CD14-positive monocyte (primary cell): ENCODE measurements at regions not wholly inside any gene's neighbourhood (a gene's known extent, or its start where the extent isn't known, plus 50 kb on each side); places are given as distances from the start of the nearest gene placed in this dataset.

Experiments used
- DNase-seq, 3 donors: peaks; one replicate each; pipeline ENCODE4 v3.0.0-alpha.2; 2011 to 2022
- H2AFZ ChIP-seq: 2 replicates; pipeline ENCODE4 v1.6.0; 2012; ENCODE audit warnings: mild to moderate bottlenecking, low read depth, low read length, inconsistent platforms; ENCODE audit not compliant: insufficient read depth, poor library complexity, severe bottlenecking
- H3K27ac ChIP-seq, 2 donors: 1 replicate in 1 of 2; 2 replicates in 1 of 2; pipeline ENCODE4 v1.5.1; 2012 to 2013; ENCODE audit warnings: low read length in 2 of 2, control low read depth in 1 of 2, inconsistent platforms in 1 of 2, low read depth in 1 of 2, mild to moderate bottlenecking in 1 of 2
- H3K27me3 ChIP-seq, 2 donors: one replicate each; pipeline versions ENCODE4 v1.6.0 to v1.6.1; 2011 to 2013; ENCODE audit warnings: low read length in 2 of 2; ENCODE audit not compliant: control insufficient read depth in 2 of 2, insufficient read depth in 2 of 2
- H3K36me3 ChIP-seq, 2 donors: replicated peaks in 1 of 2; 1 replicate in 1 of 2; 2 replicates in 1 of 2; pipeline versions ENCODE4 v1.5.1 to v1.6.1; 2012 to 2013; ENCODE audit warnings: low read length in 2 of 2, control low read depth in 1 of 2, inconsistent platforms in 1 of 2, mild to moderate bottlenecking in 1 of 2; ENCODE audit not compliant: insufficient read depth in 2 of 2, control insufficient read depth in 1 of 2
- H3K4me1 ChIP-seq, 2 donors: 1 replicate in 1 of 2; 2 replicates in 1 of 2; pipeline versions ENCODE4 v1.5.1 to v1.6.1; 2012 to 2013; ENCODE audit warnings: low read length in 2 of 2, control low read depth in 1 of 2, inconsistent platforms in 1 of 2, mild to moderate bottlenecking in 1 of 2, moderate library complexity in 1 of 2; ENCODE audit not compliant: insufficient read depth in 2 of 2, control insufficient read depth in 1 of 2
- H3K4me2 ChIP-seq: replicated peaks from 2 replicates; pipeline ENCODE3; 2012; ENCODE audit warnings: low read length, moderate library complexity, mild to moderate bottlenecking; ENCODE audit not compliant: poor library complexity, severe bottlenecking; ENCODE audit errors: extremely low read depth
- H3K4me3 ChIP-seq, 3 experiments: fragments of 200-600 bp in 1 of 3; sonication (generic) in 1 of 3; replicated peaks in 1 of 3; 1 replicate in 2 of 3; 2 replicates in 1 of 3; pipeline ENCODE4 v1.5.1; 2011 to 2013; ENCODE audit warnings: low read length in 3 of 3, mild to moderate bottlenecking in 3 of 3, control low read depth in 2 of 3, low read depth in 2 of 3, inconsistent platforms in 1 of 3, moderate library complexity in 1 of 3
- H3K79me2 ChIP-seq: 2 replicates; pipeline ENCODE4 v1.6.0; 2012; ENCODE audit warnings: mild to moderate bottlenecking, control low read depth, inconsistent platforms, low read length, moderate library complexity; ENCODE audit not compliant: insufficient read depth
- H3K9ac ChIP-seq: 2 replicates; pipeline ENCODE4 v1.6.0; 2017; ENCODE audit warnings: low read length, mild to moderate bottlenecking; ENCODE audit not compliant: insufficient read depth, poor library complexity, severe bottlenecking
- H3K9me3 ChIP-seq, 2 donors: replicated peaks in 1 of 2; 1 replicate in 1 of 2; 2 replicates in 1 of 2; pipeline versions ENCODE4 v1.5.1 to v1.6.1; 2012 to 2013; ENCODE audit warnings: low read length in 2 of 2, control low read depth in 1 of 2; ENCODE audit not compliant: control insufficient read depth in 1 of 2, insufficient read depth in 1 of 2
- H4K20me1 ChIP-seq: 2 replicates; pipeline ENCODE4 v1.6.0; 2012; ENCODE audit warnings: mild to moderate bottlenecking, low read length, control low read depth, moderate library complexity; ENCODE audit not compliant: insufficient read depth
- H3K27ac Mint-ChIP-seq, 7 donors: one replicate each; pipeline ENCODE4 v1.8.0; 2020; ENCODE audit warnings: mild to moderate bottlenecking in 7 of 7, mixed read lengths in 7 of 7, moderate library complexity in 6 of 7, inconsistent platforms in 2 of 7
- H3K27me3 Mint-ChIP-seq, 3 donors: one replicate each; pipeline ENCODE4 v1.8.0; 2021 to 2022; ENCODE audit warnings: low read depth in 3 of 3, mild to moderate bottlenecking in 3 of 3, mixed read lengths in 3 of 3, moderate library complexity in 3 of 3, inconsistent platforms in 1 of 3
- H3K36me3 Mint-ChIP-seq, 2 donors: one replicate each; pipeline ENCODE4 v1.8.0; 2020; ENCODE audit warnings: mixed read lengths in 2 of 2, inconsistent platforms in 1 of 2, mild to moderate bottlenecking in 1 of 2
- H3K4me1 Mint-ChIP-seq: one replicate; pipeline ENCODE4 v1.8.0; 2020; ENCODE audit warnings: mild to moderate bottlenecking, mixed read lengths
- H3K4me3 Mint-ChIP-seq, 2 donors: one replicate each; pipeline ENCODE4 v1.8.0; 2020; ENCODE audit warnings: mild to moderate bottlenecking in 2 of 2, mixed read lengths in 2 of 2, moderate library complexity in 1 of 2
- H3K9me3 Mint-ChIP-seq, 7 donors: one replicate each; pipeline ENCODE4 v1.8.0; 2020 to 2022; ENCODE audit warnings: mixed read lengths in 7 of 7, mild to moderate bottlenecking in 6 of 7, moderate library complexity in 6 of 7, inconsistent platforms in 2 of 7
- CTCF ChIP-seq: fragments of 200-600 bp; IDR thresholded peaks from one replicate; pipeline ENCODE4 v1.8.0; 2022; ENCODE audit warnings: antibody characterized with exemption, mild to moderate bottlenecking
- WGBS: methylation state at CpG from one replicate; pipeline ENCODE4 v1.1.5; 2013; ENCODE audit warnings: missing lambda C conversion rate; ENCODE audit not compliant: insufficient coverage; 5-methylcytosine and 5-hydroxymethylcytosine counted together
- intact Hi-C, 2 donors: fragments of 100-400 bp; cut with micrococcal nuclease; formaldehyde crosslinking; loops; one replicate each; pipeline versions ENCODE4 v1.15.0 to v1.15.1; 2023

- no peaks in the 10 kb centered on the region for H4K20me1 ChIP-seq
- intact Hi-C loops = no loop called here
- H3K27me3 ChIP-seq = no peaks in the 10 kb centered on the region
- H3K4me1 Mint-ChIP-seq = no peaks in the 10 kb centered on the region
- no peak overlapping the region for H3K9ac ChIP-seq
- no peak for TF ChIP-seq CTCF
- peaks cover 0 to 3% (median 2%) of the 10 kb centered on the region in 3 donors for H3K27me3 Mint-ChIP-seq
- DNase-seq = no peak
- H3K36me3 ChIP-seq = no peaks in the 10 kb centered on the region
- no peak overlapping the region for H3K27ac Mint-ChIP-seq
- no peak overlapping the region for H3K27ac ChIP-seq
- H3K36me3 Mint-ChIP-seq = no peaks in the 10 kb centered on the region
- H3K4me3 Mint-ChIP-seq = no peak overlapping the region
- 82% methylated on average over 7 of the region's 10 CpGs for WGBS
- no peaks in the 10 kb centered on the region for H3K79me2 ChIP-seq
- no peak overlapping the region for H3K4me2 ChIP-seq
- peaks cover 0 to 3% (median 2%) of the 10 kb centered on the region in 7 donors for H3K9me3 Mint-ChIP-seq
- H3K4me1 ChIP-seq = no peaks in the 10 kb centered on the region
- H2AFZ ChIP-seq = no peak overlapping the region
- no peaks in the 10 kb centered on the region for H3K9me3 ChIP-seq
- no peak overlapping the region for H3K4me3 ChIP-seq
Measured at GRCh38 chr2:129443865-129444739, 535.4 kb upstream of the RAB6C start.

GRCh38 chr2:129444751-129445150, 534.7 kb upstream of the RAB6C start:
- Histone ChIP-seq H3K9ac (no peak overlapping the region), H4K20me1 (no peaks in the 10 kb centered on the region), H3K79me2 (no peaks in the 10 kb centered on the region), H3K4me3 (no peak overlapping the region), H3K27ac (no peak overlapping the region), H2AFZ (no peak overlapping the region), H3K4me1 (no peaks in the 10 kb centered on the region), H3K9me3 (no peaks in the 10 kb centered on the region), H3K27me3 (no peaks in the 10 kb centered on the region), H3K4me2 (no peak overlapping the region), H3K36me3 (no peaks in the 10 kb centered on the region)
- Mint-ChIP-seq H3K27me3 (peaks cover 0 to 3% (median 2%) of the 10 kb centered on the region in 3 donors), H3K9me3 (peaks cover 0 to 3% (median 2%) of the 10 kb centered on the region in 7 donors), H3K4me3 (no peak overlapping the region), H3K36me3 (no peaks in the 10 kb centered on the region), H3K4me1 (no peaks in the 10 kb centered on the region), H3K27ac (no peak overlapping the region)
- intact Hi-C loops = no loop called here
- no peak for TF ChIP-seq CTCF
- WGBS = 88% methylated on average over 6 of the region's 6 CpGs
- DNase-seq = no peak
